OCI-LY1 (cell line): ENCODE measurements at regions not wholly inside any gene's neighbourhood (a gene's known extent, or its start where the extent isn't known, plus 50 kb on each side); places are given as distances from the start of the nearest gene placed in this dataset.

Source experiments
- H2AFZ ChIP-seq: fragments of 200-600 bp; sonication (generic), shearing (Covaris generic); 2 replicates; pipeline ENCODE4 v1.6.0; 2014; ENCODE audit warnings: antibody characterized with exemption, mild to moderate bottlenecking, low read length
- H3F3A ChIP-seq: fragments of 200-600 bp; sonication (generic), shearing (Covaris generic); 2 replicates; pipeline ENCODE4 v1.6.0; 2014; ENCODE audit warnings: mild to moderate bottlenecking, antibody characterized with exemption, low read length, moderate library complexity; ENCODE audit not compliant: insufficient read depth
- H3K27ac ChIP-seq: fragments of 200-600 bp; sonication (generic); 2 replicates; pipeline ENCODE4 v1.5.1; 2014; ENCODE audit warnings: low read length, mixed run types, mild to moderate bottlenecking, low read depth; ENCODE audit not compliant: poor library complexity, severe bottlenecking
- H3K27me3 ChIP-seq: fragments of 200-600 bp; sonication (generic); 2 replicates; pipeline ENCODE4 v1.6.0; 2014; ENCODE audit warnings: antibody characterized with exemption, mild to moderate bottlenecking, low read length, moderate library complexity; ENCODE audit not compliant: insufficient read depth
- H3K36me3 ChIP-seq: fragments of 200-600 bp; sonication (generic); 2 replicates; pipeline ENCODE4 v1.6.1; 2014; ENCODE audit warnings: mild to moderate bottlenecking, antibody characterized with exemption, low read length, moderate library complexity, mixed read lengths; ENCODE audit not compliant: insufficient read depth
- H3K4me1 ChIP-seq: fragments of 200-600 bp; sonication (generic); 2 replicates; pipeline ENCODE4 v1.5.1; 2014; ENCODE audit warnings: mild to moderate bottlenecking, low read length, moderate library complexity; ENCODE audit not compliant: insufficient read depth, severe bottlenecking
- H3K4me2 ChIP-seq: fragments of 200-600 bp; sonication (generic), shearing (Covaris generic); 2 replicates; pipeline ENCODE4 v1.6.1; 2014; ENCODE audit warnings: low read length
- H3K4me3 ChIP-seq: fragments of 200-600 bp; sonication (generic); 2 replicates; pipeline ENCODE4 v1.5.1; 2014; ENCODE audit warnings: low read length, low read depth, mild to moderate bottlenecking, mixed read lengths; ENCODE audit not compliant: poor library complexity, severe bottlenecking
- H3K79me2 ChIP-seq: fragments of 200-600 bp; shearing (Covaris generic); 2 replicates; pipeline ENCODE4 v1.6.1; 2016; ENCODE audit warnings: mixed run types, low read length, mixed read lengths; ENCODE audit not compliant: insufficient read depth
- H3K9ac ChIP-seq: fragments of 200-600 bp; sonication (generic), shearing (Covaris generic); 2 replicates; pipeline ENCODE4 v1.6.1; 2014; ENCODE audit warnings: mild to moderate bottlenecking, low read length, mixed read lengths
- H3K9me2 ChIP-seq: fragments of 200-600 bp; sonication (generic), shearing (Covaris generic); 2 replicates; pipeline ENCODE4 v1.6.1; 2014; ENCODE audit warnings: low read depth, mild to moderate bottlenecking, low read length, mixed read lengths
- H3K9me3 ChIP-seq: fragments of 200-600 bp; shearing (Covaris generic); 2 replicates; pipeline ENCODE4 v1.6.1; 2014; ENCODE audit warnings: low read length, mixed read lengths
- H4K20me1 ChIP-seq: fragments of 200-600 bp; sonication (generic), shearing (Covaris generic); 2 replicates; pipeline ENCODE4 v1.6.0; 2016; ENCODE audit warnings: mild to moderate bottlenecking, low read length; ENCODE audit not compliant: insufficient read depth
- CTCF ChIP-seq: fragments of 200-600 bp; sonication (generic), shearing (Covaris generic); IDR thresholded peaks from 2 replicates; pipeline ENCODE4 v1.5.1; 2017; ENCODE audit warnings: mild to moderate bottlenecking, antibody characterized with exemption, low read length, moderate library complexity, mixed read lengths
- EZH2 ChIP-seq: fragments of 200-600 bp; sonication (generic), shearing (Covaris generic); IDR thresholded peaks from 2 replicates; pipeline ENCODE4 v1.8.0; 2017; ENCODE audit warnings: borderline replicate concordance, mixed run types, mild to moderate bottlenecking, antibody characterized with exemption, low read length, moderate library complexity, mixed read lengths

DNA sequence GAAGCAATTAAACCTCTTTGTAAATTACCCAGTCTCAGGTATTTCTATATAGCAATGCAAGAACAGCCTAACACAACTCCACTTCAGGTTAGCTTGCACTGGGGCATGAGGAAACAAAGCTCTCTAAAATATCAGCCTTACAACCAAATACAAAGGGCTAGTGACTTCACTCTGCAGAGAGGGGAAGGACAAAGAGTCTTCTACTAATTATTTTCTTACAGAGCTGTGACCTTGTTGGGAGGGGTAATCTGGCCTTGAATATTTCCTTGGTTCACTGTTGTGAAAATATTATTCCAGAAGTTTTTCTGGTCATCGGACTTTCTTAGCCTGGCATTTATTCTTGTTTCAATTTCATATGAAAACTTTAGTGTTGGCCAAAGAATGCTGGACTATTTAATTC lies 334.4 kb upstream of the CTNNB1 start:
- H4K20me1 ChIP-seq: no peaks in the 10 kb centered on the region
- no peak overlapping the region for H3K9ac ChIP-seq
- no peaks in the 10 kb centered on the region for H3K27me3 ChIP-seq
- no peaks in the 10 kb centered on the region for H3K36me3 ChIP-seq
- H3K79me2 ChIP-seq: no peaks in the 10 kb centered on the region
- H3K4me1 ChIP-seq: no peaks in the 10 kb centered on the region
- H3F3A ChIP-seq: no peaks in the 10 kb centered on the region
- no peak overlapping the region for H3K4me3 ChIP-seq
- H3K27ac ChIP-seq: no peak overlapping the region
- no peaks in the 10 kb centered on the region for H3K9me3 ChIP-seq
- no peaks in the 10 kb centered on the region for H3K9me2 ChIP-seq
- H2AFZ ChIP-seq: no peak overlapping the region
- TF ChIP-seq CTCF: no peak
- TF ChIP-seq EZH2: no peak
- H3K4me2 ChIP-seq: no peak overlapping the region

GRCh38 chr3:40867797-40868196 lies 331.5 kb upstream of the CTNNB1 start:
- Histone ChIP-seq H4K20me1 (no peaks in the 10 kb centered on the region), H2AFZ (no peak overlapping the region), H3K4me1 (no peaks in the 10 kb centered on the region), H3K4me3 (no peak overlapping the region), H3K79me2 (no peaks in the 10 kb centered on the region), H3K27me3 (no peaks in the 10 kb centered on the region), H3K9ac (no peak overlapping the region), H3K27ac (no peak overlapping the region), H3K9me3 (no peaks in the 10 kb centered on the region), H3F3A (no peaks in the 10 kb centered on the region), H3K36me3 (no peaks in the 10 kb centered on the region), H3K9me2 (no peaks in the 10 kb centered on the region), H3K4me2 (no peak overlapping the region)
- TF ChIP-seq CTCF (no peak), EZH2 (no peak)

GRCh38 chr3:40869013-40869412 lies 330.3 kb upstream of the CTNNB1 start:
- H3K9me3 ChIP-seq: no peaks in the 10 kb centered on the region
- H4K20me1 ChIP-seq: no peaks in the 10 kb centered on the region
- no peaks in the 10 kb centered on the region for H3K27me3 ChIP-seq
- no peak overlapping the region for H3K4me3 ChIP-seq
- no peak overlapping the region for H2AFZ ChIP-seq
- H3K4me1 ChIP-seq: no peaks in the 10 kb centered on the region
- no peak overlapping the region for H3K9ac ChIP-seq
- no peaks in the 10 kb centered on the region for H3K79me2 ChIP-seq
- no peak for TF ChIP-seq CTCF
- TF ChIP-seq EZH2: no peak
- no peaks in the 10 kb centered on the region for H3K36me3 ChIP-seq
- H3K4me2 ChIP-seq: no peak overlapping the region
- H3F3A ChIP-seq: no peaks in the 10 kb centered on the region
- H3K27ac ChIP-seq: no peak overlapping the region
- no peaks in the 10 kb centered on the region for H3K9me2 ChIP-seq
